ENCODE measurements at regions not wholly inside any gene's neighbourhood (a gene's known extent, or its start where the extent isn't known, plus 50 kb on each side); places are given as distances from the start of the nearest gene placed in this dataset.
"Not testable (repeated sequence)": the region's sequence is repeated elsewhere in the genome, so short reads cannot be mapped to it uniquely, and the experiment has no call there.

GRCh38 chr10:2887391-2888070 is 179.8 kb upstream of the PFKP start:
- DNase-seq, result no peak

GRCh38 chr10:2886662-2887061 is 180.7 kb upstream of the PFKP start:
- DNase-seq, result no peak

DNA sequence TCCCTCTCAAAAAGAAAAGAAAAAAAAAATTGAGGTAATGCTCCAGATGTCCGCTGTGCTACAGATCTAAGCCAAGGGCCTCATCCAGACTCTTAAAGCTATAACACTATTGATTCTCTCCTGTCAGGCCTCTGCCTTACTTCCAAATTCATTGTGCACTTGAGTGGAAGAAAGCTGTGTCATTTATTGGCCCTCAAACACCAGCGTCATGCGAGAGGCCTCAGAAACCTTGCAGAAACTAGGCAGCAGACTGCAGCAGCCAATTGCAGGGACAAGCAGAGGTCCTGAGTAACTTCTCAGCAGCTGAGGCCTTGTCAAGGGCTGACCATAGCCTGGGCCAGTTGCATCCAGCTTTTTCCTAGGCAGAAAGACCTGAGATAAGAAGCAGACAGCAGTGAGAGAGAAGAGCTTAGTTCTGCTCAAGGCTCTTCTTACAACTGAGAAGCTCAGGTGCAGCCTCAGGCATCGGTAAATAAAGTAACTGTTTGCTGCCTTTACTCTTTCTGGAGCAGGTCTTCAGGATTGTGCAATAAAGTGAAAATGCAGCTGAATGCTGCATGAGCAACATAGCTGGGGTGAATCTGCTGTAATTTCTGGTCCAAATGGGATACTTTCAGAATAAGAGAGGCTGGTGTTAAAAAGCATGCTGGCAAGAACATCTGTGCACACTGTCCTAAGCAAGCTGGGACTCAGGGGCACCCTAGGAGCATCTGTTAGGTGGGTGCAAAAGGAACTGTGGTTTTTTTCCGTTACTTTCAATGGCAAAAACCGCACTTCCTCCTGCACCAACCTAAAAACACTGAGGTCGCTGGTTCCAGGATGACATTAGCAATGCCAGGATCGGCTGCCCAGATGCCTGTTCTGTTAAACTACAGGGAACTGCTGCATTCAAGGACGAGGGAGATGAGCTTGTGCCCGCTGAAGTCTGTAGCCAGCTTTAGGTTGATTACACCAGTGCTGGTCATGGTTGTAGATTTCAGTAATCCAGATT is 181.8 kb upstream of the PFKP start:
- DNase-seq, result no peak

DNA sequence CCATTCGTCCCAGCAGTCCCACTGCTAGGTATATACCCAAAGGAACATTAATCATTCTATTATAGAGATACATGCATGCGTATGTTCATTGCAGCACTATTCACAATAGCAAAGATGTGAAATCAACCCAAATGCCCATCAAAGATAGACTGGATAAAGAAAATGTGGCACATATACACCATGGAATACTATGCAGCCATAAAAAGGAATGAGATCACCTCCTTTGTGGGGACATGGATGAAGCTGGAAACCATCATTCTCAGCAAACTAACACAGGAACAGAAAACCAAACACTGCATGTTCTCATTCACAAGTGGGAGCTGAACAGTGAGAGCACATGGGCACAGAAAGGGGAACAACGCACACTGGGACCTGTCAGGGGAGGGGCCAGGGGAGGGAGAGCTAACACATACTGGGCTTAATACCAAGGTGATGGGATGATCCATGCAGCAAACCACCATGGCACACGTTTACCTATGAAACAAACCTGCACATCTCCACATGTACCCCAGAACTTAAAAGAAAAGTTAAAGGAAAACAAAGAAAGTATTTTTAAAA is 183.3 kb upstream of the PFKP start:
- not testable (repeated sequence) for DNase-seq

DNA sequence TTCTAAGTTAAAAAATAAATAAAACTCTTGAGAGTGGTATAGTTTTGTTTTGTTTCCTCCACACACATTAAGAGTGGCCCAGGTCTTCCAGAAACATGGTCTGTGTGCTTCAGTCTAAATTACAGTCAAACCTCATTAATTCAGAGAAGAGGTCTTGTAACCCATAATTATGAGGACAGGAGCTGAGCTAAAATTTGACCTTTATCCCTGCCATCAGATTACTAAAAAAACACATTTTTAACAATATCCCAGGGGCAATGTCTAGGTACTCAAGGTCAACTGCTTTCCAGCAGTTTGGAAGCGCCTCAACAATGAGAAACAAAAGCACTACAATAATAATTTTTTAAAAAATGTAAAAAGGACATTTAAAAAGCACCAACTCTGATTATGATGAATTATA is 184.1 kb upstream of the PFKP start:
- no peak for DNase-seq

- DNase-seq, result no peak
Observed at GRCh38 chr10:2882628-2883027, 184.7 kb upstream of the PFKP start.

DNA sequence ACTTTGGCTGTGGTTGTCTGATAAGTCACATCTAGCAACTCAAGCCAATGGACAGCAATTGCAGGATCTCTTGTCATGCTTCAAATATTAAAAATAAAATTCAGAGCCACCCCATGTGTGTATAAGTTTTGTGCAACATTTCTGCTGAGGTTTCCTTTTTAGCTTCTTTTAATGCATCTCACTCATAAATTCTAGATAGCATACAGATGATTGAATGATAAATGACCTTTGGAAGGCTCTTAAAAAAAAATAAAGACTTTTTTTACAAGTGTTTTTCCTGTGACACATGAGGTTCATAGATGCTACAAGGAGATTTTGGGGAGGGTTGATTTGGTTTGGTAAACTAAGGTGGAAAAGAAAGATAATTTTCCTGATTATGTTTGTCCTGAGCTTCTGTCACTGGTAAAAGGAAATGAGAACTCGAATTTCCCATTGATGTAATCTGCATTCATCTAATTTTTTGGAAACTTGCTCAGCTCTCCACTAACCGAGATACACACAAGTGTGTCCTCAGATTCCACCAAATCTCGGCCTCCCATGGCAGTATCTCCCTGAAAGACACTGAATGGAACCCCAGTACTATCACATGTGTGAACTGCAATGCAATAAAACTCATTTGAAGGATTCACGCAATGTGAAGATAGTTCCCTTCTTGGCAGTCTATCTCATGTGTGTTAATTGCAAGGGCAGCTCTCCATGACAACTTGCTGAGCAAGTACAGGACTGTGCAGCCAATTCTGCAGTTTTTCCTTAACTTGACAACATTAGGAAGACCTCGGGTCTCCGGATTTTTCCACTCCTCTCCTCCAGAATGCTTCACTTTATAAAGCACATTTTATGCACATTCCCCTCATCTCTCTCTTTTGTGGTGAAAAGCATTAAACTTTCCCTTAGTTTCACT is 185.4 kb upstream of the PFKP start:
- no peak for DNase-seq

DNA sequence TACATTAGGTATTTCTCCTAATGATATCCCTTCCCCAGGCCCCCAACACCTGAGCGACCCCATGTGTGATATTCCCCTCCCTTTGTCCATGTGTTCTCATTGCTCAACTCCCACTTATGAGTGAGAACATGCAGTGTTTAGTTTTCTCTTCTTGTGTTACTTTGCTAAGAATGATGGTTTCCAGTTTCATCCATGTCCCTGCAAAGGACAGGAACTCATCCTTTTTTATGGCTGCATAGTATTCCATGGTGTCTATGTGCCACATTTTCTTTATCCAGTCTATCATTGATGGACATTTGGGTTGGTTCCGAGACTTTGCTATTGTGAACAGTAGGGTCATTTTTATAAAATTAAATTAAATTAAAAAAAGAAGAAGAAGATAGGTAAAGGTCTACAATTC is 187.3 kb upstream of the PFKP start:
- not testable (repeated sequence) for DNase-seq

DNA sequence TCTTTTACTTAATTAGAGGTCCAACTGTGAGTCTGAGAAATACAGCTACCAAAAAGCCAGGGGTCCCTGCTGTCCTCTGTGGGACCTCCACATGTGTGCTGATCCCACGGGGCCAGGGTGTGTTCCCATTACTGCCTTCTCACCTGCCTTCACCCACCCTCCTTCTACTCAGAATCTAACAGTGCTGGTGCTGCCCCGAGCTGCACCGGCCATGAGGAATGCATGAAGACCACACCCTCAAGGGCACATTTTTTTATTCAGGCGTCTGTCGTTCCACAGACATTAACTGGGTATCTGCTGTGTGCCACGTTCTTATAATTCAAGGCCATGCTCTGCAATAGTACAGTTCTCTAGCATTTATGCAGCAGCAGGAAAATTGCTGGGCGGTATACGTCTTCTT is 188.5 kb upstream of the PFKP start:
- no peak for DNase-seq

DNA sequence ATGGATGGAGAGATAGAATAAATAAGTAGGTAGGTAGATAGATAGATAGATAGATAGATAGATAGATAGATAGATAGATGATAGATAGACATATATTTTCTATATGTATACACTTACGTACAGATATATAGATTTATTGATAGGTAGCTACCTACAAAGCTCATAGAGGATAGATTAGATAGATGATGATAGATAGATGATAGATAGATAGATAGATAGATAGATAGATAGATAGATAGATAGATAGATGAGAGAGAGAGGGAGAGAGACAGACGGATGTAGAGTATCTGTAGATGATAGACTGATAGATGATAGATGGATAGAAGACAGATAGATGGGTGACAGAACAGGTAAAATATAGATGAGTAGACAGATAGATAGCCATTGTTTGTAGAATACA is 191.3 kb upstream of the PFKP start:
- DNase-seq, result no peak

- no peak for DNase-seq
Observed at GRCh38 chr10:2874963-2875362, 192.4 kb upstream of the PFKP start.

DNA sequence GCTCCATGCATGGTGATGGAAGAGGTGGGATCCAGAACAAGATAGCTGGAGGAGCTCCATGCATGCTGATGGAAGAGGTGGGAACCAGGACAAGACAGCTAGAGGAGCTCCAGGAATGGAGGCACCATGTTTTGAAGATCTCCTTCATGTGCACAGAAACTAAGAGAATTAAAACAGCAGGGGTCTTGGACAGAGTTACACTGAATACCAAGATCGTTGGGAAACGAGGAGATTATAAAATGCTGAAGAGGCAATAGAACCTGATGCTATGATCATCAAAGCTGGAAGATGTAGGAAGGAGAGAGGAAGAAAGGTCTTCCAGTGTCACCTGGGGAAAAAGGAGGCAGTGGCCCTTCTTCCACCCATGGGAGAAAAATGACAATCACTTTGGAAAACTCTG is 193.6 kb upstream of the PFKP start:
- no peak for DNase-seq

GRCh38 chr10:2871673-2872219 is 195.6 kb upstream of the PFKP start:
- DNase-seq, result no peak

GRCh38 chr10:2870654-2871053 is 196.7 kb upstream of the PFKP start:
- no peak for DNase-seq

DNA sequence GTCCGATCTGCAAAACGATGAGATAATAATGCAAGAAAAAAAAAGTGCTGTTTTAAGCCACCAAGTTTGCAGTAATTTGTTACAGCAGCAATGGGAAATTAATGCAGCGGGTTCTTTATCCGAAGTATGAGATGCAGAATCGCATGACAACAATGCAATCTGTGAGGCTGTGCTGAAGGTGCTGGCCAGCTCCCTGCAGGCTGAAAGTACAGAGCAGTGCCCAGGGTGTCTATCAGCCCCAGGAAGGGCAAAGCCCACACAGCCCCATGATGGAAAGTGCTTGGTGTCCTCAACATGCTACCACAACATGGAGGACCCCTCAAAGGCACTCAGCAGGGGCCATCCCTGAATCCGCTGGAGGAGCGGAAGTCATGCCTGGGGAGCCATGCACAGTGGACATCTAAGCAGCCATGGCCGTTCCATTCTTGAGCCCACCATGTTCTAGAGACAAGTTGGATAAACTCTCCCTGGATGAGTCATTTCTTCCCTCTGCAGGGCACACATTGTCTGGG is 199.5 kb upstream of the PFKP start:
- no peak for DNase-seq

DNA sequence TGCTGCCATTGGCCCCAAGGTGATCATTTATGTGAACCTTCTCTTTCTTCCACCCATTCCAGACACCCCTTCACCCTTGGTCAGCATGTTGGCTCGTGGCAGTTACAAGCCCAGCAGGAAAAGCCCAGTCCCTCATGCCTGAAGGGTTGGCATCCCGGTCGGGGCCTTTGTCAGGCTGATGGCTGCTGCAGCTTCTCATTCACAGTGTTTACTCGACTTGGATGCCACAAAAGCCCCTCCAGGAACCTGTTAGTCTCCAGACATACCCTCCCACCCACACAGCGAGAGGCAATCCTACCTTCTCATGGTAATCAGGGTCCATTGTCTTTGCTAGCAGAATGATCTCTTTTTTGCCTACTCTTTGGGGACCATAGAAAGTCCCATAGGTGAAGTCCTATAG is 200.8 kb upstream of the PFKP start:
- no peak for DNase-seq

GRCh38 chr10:2861632-2862210 is 205.6 kb upstream of the PFKP start:
- DNase-seq, result no peak

GRCh38 chr10:2858452-2858851 is 208.9 kb upstream of the PFKP start:
- DNase-seq, result no peak

GRCh38 chr10:2856598-2856997 is 210.8 kb upstream of the PFKP start:
- no peak for DNase-seq

DNA sequence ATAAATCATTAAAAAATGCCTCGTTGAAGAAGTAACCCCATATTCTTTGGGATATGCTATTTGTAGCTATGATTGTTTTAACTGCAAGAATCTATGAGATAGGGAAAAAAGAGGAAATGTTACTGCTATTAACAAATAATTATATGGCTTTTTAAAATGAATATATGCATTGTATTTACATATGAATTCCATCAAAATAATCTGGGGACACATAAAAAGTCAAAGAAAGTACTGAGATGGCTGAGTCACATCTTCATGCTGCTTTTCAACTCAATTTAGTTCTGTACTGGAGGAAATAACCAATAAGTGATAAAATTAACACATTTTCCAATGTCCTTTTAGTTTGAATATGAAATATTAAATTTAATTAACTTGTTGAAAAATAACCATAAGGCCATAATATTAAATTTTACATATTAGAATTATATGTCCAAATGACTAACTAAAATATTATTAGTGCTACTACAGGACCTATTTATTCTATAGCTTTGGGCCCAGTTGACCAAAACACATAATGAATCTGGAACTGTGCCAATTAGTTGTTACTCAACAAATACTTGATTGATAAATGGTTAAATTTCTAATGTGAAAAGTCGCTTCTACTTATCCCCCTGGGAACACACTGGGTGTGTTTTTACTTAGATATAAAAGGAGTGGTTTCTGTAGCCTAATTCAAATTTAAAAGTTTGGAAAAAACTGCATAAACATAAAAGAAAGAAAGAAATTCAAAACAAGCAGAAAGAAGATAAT is 214.6 kb upstream of the PFKP start:
- DNase-seq, result no peak

DNA sequence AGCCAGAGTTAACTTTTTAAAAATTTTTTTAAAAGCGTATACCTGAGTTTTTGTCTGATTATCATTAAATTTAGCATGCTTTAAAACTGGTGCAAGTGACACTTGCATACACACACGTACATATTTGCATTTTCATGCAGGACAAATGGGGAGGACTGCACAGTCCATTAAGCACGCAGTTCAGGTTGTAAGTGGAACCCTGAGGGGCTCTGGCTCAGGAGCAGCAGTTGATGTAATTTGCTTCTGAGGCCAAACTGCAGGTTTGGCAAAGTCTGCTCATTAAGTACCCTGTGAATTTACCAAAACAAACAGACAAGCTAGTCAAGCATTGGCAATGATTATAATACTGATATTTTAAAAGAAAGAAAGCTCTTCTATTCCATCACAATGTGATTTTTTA is 215.8 kb upstream of the PFKP start:
- no peak for DNase-seq
